ENCODE measurements at regions not wholly inside any gene's neighbourhood (a gene's known extent, or its start where the extent isn't known, plus 50 kb on each side); places are given as distances from the start of the nearest gene placed in this dataset.
"Not testable (repeated sequence)": the region's sequence is repeated elsewhere in the genome, so short reads cannot be mapped to it uniquely, and the experiment has no call there.

GRCh38 chr14:44616204-44616603 lies 109.1 kb upstream of the FSCB start:
- Histone ChIP-seq H3K36me3 (ENCODE audit: insufficient read depth, low read length) (no peaks in the 10 kb centered on the region), H3K79me2 (ENCODE audit: low read length) (no peaks in the 10 kb centered on the region), H3K27me3 (ENCODE audit: low read length) (no peaks in the 10 kb centered on the region), H3K4me1 (ENCODE audit: low read length) (no peaks in the 10 kb centered on the region), H3K4me2 (ENCODE audit: low read depth, low read length, poor library complexity, severe bottlenecking) (no peak overlapping the region), H3K27ac (ENCODE audit: low read length) (no peak overlapping the region), H2AFZ (ENCODE audit: low read length) (no peak overlapping the region), H4K20me1 (ENCODE audit: insufficient read depth, low read depth, low read length) (no peaks in the 10 kb centered on the region), H3K9me2 (replicated peaks; ENCODE audit: insufficient read depth, low read length) (no peaks in the 10 kb centered on the region), H3K9me3 (ENCODE audit: low read length) (no peaks in the 10 kb centered on the region), H3K4me3 (ENCODE audit: low read length) (no peak overlapping the region), H3K9ac (ENCODE audit: low read length) (no peak overlapping the region)
- DNase-seq: no peak

- Histone ChIP-seq H3K4me1 (ENCODE audit: low read length) (no peaks in the 10 kb centered on the region), H3K27ac (ENCODE audit: low read length) (no peak overlapping the region), H3K4me3 (ENCODE audit: low read length) (no peak overlapping the region), H4K20me1 (ENCODE audit: insufficient read depth, low read depth, low read length) (no peaks in the 10 kb centered on the region), H3K79me2 (ENCODE audit: low read length) (no peaks in the 10 kb centered on the region), H3K27me3 (ENCODE audit: low read length) (no peaks in the 10 kb centered on the region), H3K9me2 (replicated peaks; ENCODE audit: insufficient read depth, low read length) (no peaks in the 10 kb centered on the region), H3K36me3 (ENCODE audit: insufficient read depth, low read length) (no peaks in the 10 kb centered on the region), H3K4me2 (ENCODE audit: low read depth, low read length, poor library complexity, severe bottlenecking) (no peak overlapping the region), H2AFZ (ENCODE audit: low read length) (no peak overlapping the region), H3K9me3 (ENCODE audit: low read length) (no peaks in the 10 kb centered on the region), H3K9ac (ENCODE audit: low read length) (no peak overlapping the region)
- DNase-seq: no peak
Measured at GRCh38 chr14:44613061-44613712, 106.1 kb upstream of the FSCB start.

GRCh38 chr14:44612002-44612401 lies 104.9 kb upstream of the FSCB start:
- Histone ChIP-seq H2AFZ (ENCODE audit: low read length) (no peak overlapping the region), H3K9ac (ENCODE audit: low read length) (no peak overlapping the region)

GRCh38 chr14:44609876-44610510 lies 102.9 kb upstream of the FSCB start:
- DNase-seq: no peak
- Histone ChIP-seq H3K4me2 (ENCODE audit: low read depth, low read length, poor library complexity, severe bottlenecking) (no peak overlapping the region), H3K27ac (ENCODE audit: low read length) (no peak overlapping the region), H3K36me3 (ENCODE audit: insufficient read depth, low read length) (no peaks in the 10 kb centered on the region), H3K4me3 (ENCODE audit: low read length) (no peak overlapping the region), H3K9me3 (ENCODE audit: low read length) (no peaks in the 10 kb centered on the region), H3K4me1 (ENCODE audit: low read length) (no peaks in the 10 kb centered on the region), H2AFZ (ENCODE audit: low read length) (no peak overlapping the region), H3K27me3 (ENCODE audit: low read length) (no peaks in the 10 kb centered on the region), H4K20me1 (ENCODE audit: insufficient read depth, low read depth, low read length) (no peaks in the 10 kb centered on the region), H3K79me2 (ENCODE audit: low read length) (no peaks in the 10 kb centered on the region), H3K9ac (ENCODE audit: low read length) (no peak overlapping the region), H3K9me2 (replicated peaks; ENCODE audit: insufficient read depth, low read length) (no peaks in the 10 kb centered on the region)

More at GRCh38 chr14:44612002-44612401, 104.9 kb upstream of the FSCB start:
- H3K9me3 ChIP-seq (ENCODE audit: low read length): no peaks in the 10 kb centered on the region
- H3K4me2 ChIP-seq (ENCODE audit: low read depth, low read length, poor library complexity, severe bottlenecking): no peak overlapping the region
- no peaks in the 10 kb centered on the region for H3K9me2 ChIP-seq (replicated peaks; ENCODE audit: insufficient read depth, low read length)
- H3K36me3 ChIP-seq (ENCODE audit: insufficient read depth, low read length): no peaks in the 10 kb centered on the region
- no peaks in the 10 kb centered on the region for H3K27me3 ChIP-seq (ENCODE audit: low read length)
- no peaks in the 10 kb centered on the region for H3K79me2 ChIP-seq (ENCODE audit: low read length)
- H3K4me3 ChIP-seq (ENCODE audit: low read length): no peak overlapping the region
- H4K20me1 ChIP-seq (ENCODE audit: insufficient read depth, low read depth, low read length): no peaks in the 10 kb centered on the region
- no peak for DNase-seq
- no peak overlapping the region for H3K27ac ChIP-seq (ENCODE audit: low read length)
- no peaks in the 10 kb centered on the region for H3K4me1 ChIP-seq (ENCODE audit: low read length)

GRCh38 chr14:44609201-44609600 lies 102.1 kb upstream of the FSCB start:
- H3K27ac ChIP-seq (ENCODE audit: low read length): no peak overlapping the region
- no peaks in the 10 kb centered on the region for H4K20me1 ChIP-seq (ENCODE audit: insufficient read depth, low read depth, low read length)
- no peaks in the 10 kb centered on the region for H3K27me3 ChIP-seq (ENCODE audit: low read length)
- no peaks in the 10 kb centered on the region for H3K9me2 ChIP-seq (replicated peaks; ENCODE audit: insufficient read depth, low read length)
- no peak overlapping the region for H2AFZ ChIP-seq (ENCODE audit: low read length)
- no peaks in the 10 kb centered on the region for H3K9me3 ChIP-seq (ENCODE audit: low read length)
- no peak for DNase-seq
- no peak overlapping the region for H3K4me3 ChIP-seq (ENCODE audit: low read length)
- no peak overlapping the region for H3K9ac ChIP-seq (ENCODE audit: low read length)
- no peak overlapping the region for H3K4me2 ChIP-seq (ENCODE audit: low read depth, low read length, poor library complexity, severe bottlenecking)
- no peaks in the 10 kb centered on the region for H3K79me2 ChIP-seq (ENCODE audit: low read length)
- no peaks in the 10 kb centered on the region for H3K4me1 ChIP-seq (ENCODE audit: low read length)
- no peaks in the 10 kb centered on the region for H3K36me3 ChIP-seq (ENCODE audit: insufficient read depth, low read length)

- H3K36me3 ChIP-seq (ENCODE audit: insufficient read depth, low read length): no peaks in the 10 kb centered on the region
- H3K9me3 ChIP-seq (ENCODE audit: low read length): no peaks in the 10 kb centered on the region
Measured at GRCh38 chr14:44607701-44608100, 100.6 kb upstream of the FSCB start.

GRCh38 chr14:44606576-44606975 lies 99.5 kb upstream of the FSCB start:
- no peaks in the 10 kb centered on the region for H3K27me3 ChIP-seq (ENCODE audit: low read length)
- DNase-seq: no peak

More at GRCh38 chr14:44607701-44608100, 100.6 kb upstream of the FSCB start:
- no peak for DNase-seq
- Histone ChIP-seq H3K9ac (ENCODE audit: low read length) (no peak overlapping the region), H3K27me3 (ENCODE audit: low read length) (no peaks in the 10 kb centered on the region), H3K27ac (ENCODE audit: low read length) (no peak overlapping the region), H3K4me3 (ENCODE audit: low read length) (no peak overlapping the region), H3K9me2 (replicated peaks; ENCODE audit: insufficient read depth, low read length) (no peaks in the 10 kb centered on the region), H2AFZ (ENCODE audit: low read length) (no peak overlapping the region), H3K4me2 (ENCODE audit: low read depth, low read length, poor library complexity, severe bottlenecking) (no peak overlapping the region), H4K20me1 (ENCODE audit: insufficient read depth, low read depth, low read length) (no peaks in the 10 kb centered on the region), H3K4me1 (ENCODE audit: low read length) (no peaks in the 10 kb centered on the region), H3K79me2 (ENCODE audit: low read length) (no peaks in the 10 kb centered on the region)

GRCh38 chr14:44601266-44601665 lies 94.2 kb upstream of the FSCB start:
- not testable (repeated sequence) for H3K79me2 ChIP-seq (ENCODE audit: low read length); H3K4me3 ChIP-seq (ENCODE audit: low read length); DNase-seq; H3K4me2 ChIP-seq (ENCODE audit: low read depth, low read length, poor library complexity, severe bottlenecking); H3K27me3 ChIP-seq (ENCODE audit: low read length); H3K9me3 ChIP-seq (ENCODE audit: low read length); H4K20me1 ChIP-seq (ENCODE audit: insufficient read depth, low read depth, low read length); H3K9ac ChIP-seq (ENCODE audit: low read length); H3K4me1 ChIP-seq (ENCODE audit: low read length); H2AFZ ChIP-seq (ENCODE audit: low read length); H3K36me3 ChIP-seq (ENCODE audit: insufficient read depth, low read length); H3K27ac ChIP-seq (ENCODE audit: low read length); H3K9me2 ChIP-seq (replicated peaks; ENCODE audit: insufficient read depth, low read length)

More at GRCh38 chr14:44606576-44606975, 99.5 kb upstream of the FSCB start:
- Histone ChIP-seq H3K27ac (ENCODE audit: low read length) (no peak overlapping the region), H3K9ac (ENCODE audit: low read length) (no peak overlapping the region), H3K4me2 (ENCODE audit: low read depth, low read length, poor library complexity, severe bottlenecking) (no peak overlapping the region), H3K9me3 (ENCODE audit: low read length) (no peaks in the 10 kb centered on the region), H3K4me1 (ENCODE audit: low read length) (no peaks in the 10 kb centered on the region), H3K36me3 (ENCODE audit: insufficient read depth, low read length) (no peaks in the 10 kb centered on the region), H3K79me2 (ENCODE audit: low read length) (no peaks in the 10 kb centered on the region), H3K9me2 (replicated peaks; ENCODE audit: insufficient read depth, low read length) (no peaks in the 10 kb centered on the region), H3K4me3 (ENCODE audit: low read length) (no peak overlapping the region), H4K20me1 (ENCODE audit: insufficient read depth, low read depth, low read length) (no peaks in the 10 kb centered on the region), H2AFZ (ENCODE audit: low read length) (no peak overlapping the region)

All from Karpas-422 (cell line).